Right atrium auricular region (tissue), 2 donors: ENCODE measurements at regions not wholly inside any gene's neighbourhood (a gene's known extent, or its start where the extent isn't known, plus 50 kb on each side); places are given as distances from the start of the nearest gene placed in this dataset.

Experiments
- DNase-seq: peaks from one replicate; pipeline ENCODE4 v3.0.0-alpha.2; 2019; ENCODE audit warnings: low spot score
- H3K27ac ChIP-seq, 2 donors: fragments of 200-600 bp; sonication (generic); 1 replicate in 1 of 2; 2 replicates in 1 of 2; pipeline ENCODE4 v1.5.1; 2016 to 2019
- H3K27me3 ChIP-seq, 2 donors: fragments of 200-600 bp; sonication (generic); one replicate each; pipeline versions ENCODE4 v1.5.1 to v1.6.0; 2017 to 2019
- H3K36me3 ChIP-seq: fragments of 200-600 bp; sonication (generic); one replicate; pipeline ENCODE4 v1.5.1; 2016
- H3K4me1 ChIP-seq, 2 donors: fragments of 200-600 bp; sonication (generic); one replicate each; pipeline versions ENCODE4 v1.5.1 to v1.6.0; 2017 to 2019
- H3K4me3 ChIP-seq, 2 donors: fragments of 200-600 bp; sonication (generic); 1 replicate in 1 of 2; 2 replicates in 1 of 2; pipeline ENCODE4 v1.5.1; 2017 to 2019; ENCODE audit warnings: mild to moderate bottlenecking in 1 of 2, moderate library complexity in 1 of 2
- H3K9me3 ChIP-seq, 2 donors: fragments of 200-600 bp; sonication (generic); one replicate each; pipeline ENCODE4 v1.5.1; 2019
- TF ChIP-seq, protein P1 (sequence below), 2 donors: fragments of 200-600 bp; sonication (generic); IDR thresholded peaks; one replicate each; pipeline ENCODE4 v1.5.1; 2019; ENCODE audit warnings: antibody characterized with exemption in 2 of 2

DNA sequence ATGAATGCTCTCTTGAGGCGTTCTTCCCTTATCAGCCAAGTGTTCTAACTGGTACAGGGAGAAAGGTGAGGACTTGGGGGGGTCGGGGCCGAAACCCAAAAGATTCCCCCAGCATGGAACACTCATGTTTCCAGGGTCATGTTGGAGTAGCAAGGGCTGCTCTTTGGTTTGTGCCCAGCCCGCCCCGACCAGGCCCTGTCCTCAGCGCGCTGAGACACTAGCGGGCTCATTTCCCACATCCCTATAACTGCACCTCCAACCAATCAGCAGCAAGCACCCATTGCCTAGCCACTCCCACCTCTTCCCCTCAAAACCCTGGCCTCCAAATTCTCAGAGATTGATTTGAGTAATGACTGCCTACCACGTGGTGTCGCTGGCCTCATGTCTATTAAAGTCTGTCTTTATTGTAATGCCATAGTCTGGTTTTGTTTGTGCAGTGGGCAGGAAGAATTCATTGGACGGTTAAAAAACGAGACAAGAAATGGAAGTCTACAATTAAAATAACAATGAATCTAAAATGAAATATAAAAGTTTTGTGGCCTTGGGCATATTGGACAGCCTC is 1928.4 kb downstream of the STIM2 start:
- TF ChIP-seq, protein P1, sequence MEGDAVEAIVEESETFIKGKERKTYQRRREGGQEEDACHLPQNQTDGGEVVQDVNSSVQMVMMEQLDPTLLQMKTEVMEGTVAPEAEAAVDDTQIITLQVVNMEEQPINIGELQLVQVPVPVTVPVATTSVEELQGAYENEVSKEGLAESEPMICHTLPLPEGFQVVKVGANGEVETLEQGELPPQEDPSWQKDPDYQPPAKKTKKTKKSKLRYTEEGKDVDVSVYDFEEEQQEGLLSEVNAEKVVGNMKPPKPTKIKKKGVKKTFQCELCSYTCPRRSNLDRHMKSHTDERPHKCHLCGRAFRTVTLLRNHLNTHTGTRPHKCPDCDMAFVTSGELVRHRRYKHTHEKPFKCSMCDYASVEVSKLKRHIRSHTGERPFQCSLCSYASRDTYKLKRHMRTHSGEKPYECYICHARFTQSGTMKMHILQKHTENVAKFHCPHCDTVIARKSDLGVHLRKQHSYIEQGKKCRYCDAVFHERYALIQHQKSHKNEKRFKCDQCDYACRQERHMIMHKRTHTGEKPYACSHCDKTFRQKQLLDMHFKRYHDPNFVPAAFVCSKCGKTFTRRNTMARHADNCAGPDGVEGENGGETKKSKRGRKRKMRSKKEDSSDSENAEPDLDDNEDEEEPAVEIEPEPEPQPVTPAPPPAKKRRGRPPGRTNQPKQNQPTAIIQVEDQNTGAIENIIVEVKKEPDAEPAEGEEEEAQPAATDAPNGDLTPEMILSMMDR (IDR thresholded peaks at IDR 0.05), result no peak
- H3K27me3 ChIP-seq, result no peaks in the 10 kb centered on the region
- H3K36me3 ChIP-seq, result no peaks in the 10 kb centered on the region
- H3K9me3 ChIP-seq, result no peaks in the 10 kb centered on the region
- no peaks in the 10 kb centered on the region for H3K4me1 ChIP-seq
- no peak for DNase-seq
- H3K27ac ChIP-seq, result no peak overlapping the region
- H3K4me3 ChIP-seq, result no peak overlapping the region

DNA sequence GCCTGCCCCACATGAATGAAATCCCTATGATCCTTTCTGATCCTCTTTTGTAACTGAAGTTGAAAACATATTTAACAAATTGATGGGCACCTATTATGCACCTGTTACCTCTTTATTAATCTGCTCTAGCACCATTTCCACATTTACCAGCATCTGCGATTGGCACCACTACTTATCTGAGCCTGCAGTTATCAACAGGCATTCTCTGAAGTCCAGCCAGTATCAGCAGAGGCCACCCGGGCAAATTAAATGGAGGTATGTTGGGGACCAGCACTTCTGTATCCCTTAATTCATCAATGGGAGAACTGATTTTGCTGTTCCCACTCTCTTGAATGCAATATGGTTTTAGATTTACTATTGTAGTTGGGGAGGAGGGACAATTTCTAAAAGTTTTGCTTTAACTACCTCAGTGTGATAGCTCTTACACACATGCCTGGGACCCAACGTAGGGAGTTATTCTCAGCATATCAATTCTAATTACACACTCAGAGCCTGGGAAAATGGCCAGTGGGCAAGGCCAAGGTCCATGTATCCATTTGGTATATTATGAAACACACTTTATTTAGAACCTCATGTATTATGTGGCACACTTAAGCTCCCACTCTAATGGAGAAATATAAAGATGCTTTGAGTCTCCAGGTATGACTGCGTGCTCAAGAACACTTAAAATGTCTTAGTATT is 1927.1 kb upstream of the PCDH7 start:
- TF ChIP-seq, protein P1 (IDR thresholded peaks at IDR 0.05), result no peak
- Histone ChIP-seq H3K36me3 (no peaks in the 10 kb centered on the region), H3K9me3 (no peaks in the 10 kb centered on the region), H3K27me3 (no peaks in the 10 kb centered on the region), H3K27ac (peak overlapping the region in 1 of 2 donors; percentile 57), H3K4me3 (no peak overlapping the region), H3K4me1 (no peaks in the 10 kb centered on the region)
- DNase-seq, result no peak

DNA sequence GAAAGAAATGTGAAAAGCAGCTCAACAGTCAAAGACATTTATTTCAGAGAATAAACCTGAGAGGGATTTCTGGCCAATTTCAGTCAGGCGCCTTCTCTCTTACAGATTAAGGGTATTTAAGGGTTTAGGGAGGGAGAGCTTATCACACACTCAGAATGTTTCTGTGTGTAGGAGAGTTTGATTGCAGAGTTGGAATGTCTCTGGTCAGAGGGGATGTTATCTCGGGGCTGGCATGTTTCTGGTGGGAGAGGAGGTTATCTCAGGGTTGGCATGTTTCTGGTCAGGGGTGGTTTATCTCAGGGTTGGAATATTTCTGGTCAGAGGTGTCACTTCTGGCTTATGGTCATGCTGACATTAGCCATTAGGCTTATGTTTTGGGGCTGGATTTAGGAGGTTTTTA is 1920.5 kb upstream of the PCDH7 start:
- H3K4me1 ChIP-seq, result no peaks in the 10 kb centered on the region
- H3K27ac ChIP-seq, result peak overlapping the region in 1 of 2 donors; percentile 65

GRCh38 chr4:28811025-28811424 is 1909.1 kb upstream of the PCDH7 start:
- no peaks in the 10 kb centered on the region for H3K27me3 ChIP-seq
- H3K4me3 ChIP-seq, result no peak overlapping the region
- no peak for DNase-seq
- no peaks in the 10 kb centered on the region for H3K4me1 ChIP-seq
- TF ChIP-seq, protein P1 (IDR thresholded peaks at IDR 0.05), result no peak
- peaks cover 0 to 20% of the 10 kb centered on the region in 2 donors for H3K9me3 ChIP-seq
- no peaks in the 10 kb centered on the region for H3K36me3 ChIP-seq
- H3K27ac ChIP-seq, result no peak overlapping the region

More for the DNA sequence above, 1920.5 kb upstream of the PCDH7 start:
- DNase-seq, result no peak
- no peaks in the 10 kb centered on the region for H3K9me3 ChIP-seq
- H3K36me3 ChIP-seq, result no peaks in the 10 kb centered on the region
- H3K4me3 ChIP-seq, result no peak overlapping the region
- no peaks in the 10 kb centered on the region for H3K27me3 ChIP-seq
- TF ChIP-seq, protein P1 (IDR thresholded peaks at IDR 0.05), result no peak

DNA sequence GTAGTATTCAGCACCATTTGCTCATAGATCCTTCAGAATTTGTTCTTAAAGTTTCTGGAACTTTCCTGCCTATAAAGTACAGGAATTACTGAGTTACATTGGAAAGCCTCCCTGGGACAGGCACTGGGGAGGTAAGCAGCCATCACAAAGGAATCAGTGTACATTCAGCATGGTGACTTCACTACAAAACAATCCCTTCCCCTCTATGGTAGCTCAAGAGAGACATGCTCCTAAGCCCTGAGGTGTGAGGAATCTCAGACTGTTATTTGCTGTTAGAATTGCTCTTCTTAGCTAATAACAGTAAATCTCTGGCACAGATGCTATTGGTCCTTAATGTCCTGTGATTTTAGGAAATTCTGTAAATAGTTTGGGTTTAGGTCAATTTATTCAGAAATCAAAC is 1898.0 kb upstream of the PCDH7 start:
- H3K27me3 ChIP-seq, result no peaks in the 10 kb centered on the region
- H3K9me3 ChIP-seq, result peaks cover 0 to 9% of the 10 kb centered on the region in 2 donors
- H3K36me3 ChIP-seq, result no peaks in the 10 kb centered on the region
- no peak overlapping the region for H3K27ac ChIP-seq
- TF ChIP-seq, protein P1 (IDR thresholded peaks at IDR 0.05), result no peak
- no peak for DNase-seq
- no peak overlapping the region for H3K4me3 ChIP-seq
- H3K4me1 ChIP-seq, result no peaks in the 10 kb centered on the region
